ENCODE measurements at regions not wholly inside any gene's neighbourhood (a gene's known extent, or its start where the extent isn't known, plus 50 kb on each side); places are given as distances from the start of the nearest gene placed in this dataset.
"Not testable (repeated sequence)": the region's sequence is repeated elsewhere in the genome, so short reads cannot be mapped to it uniquely, and the experiment has no call there.

GRCh38 chr21:14825514-14825974 is 239.3 kb downstream of the NRIP1 start:
- no peak for DNase-seq

DNA sequence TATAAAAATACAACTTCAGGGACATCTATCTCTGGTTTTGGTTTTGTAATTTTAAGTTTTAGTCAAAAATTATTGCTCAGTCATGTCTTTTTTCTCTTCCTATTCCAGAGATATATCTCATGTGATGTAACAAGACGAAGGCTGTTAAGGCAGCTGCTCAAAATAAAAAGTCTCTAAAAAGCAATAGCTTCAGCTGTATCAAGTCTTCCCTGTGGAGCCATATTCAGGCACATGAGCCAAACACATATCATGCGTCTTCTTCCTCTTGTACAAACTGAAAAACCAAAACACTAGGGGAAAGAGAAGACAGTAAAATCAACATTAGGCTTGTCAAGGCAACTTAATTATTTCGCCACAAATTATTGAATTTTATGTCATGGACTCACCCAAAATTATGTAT is 240.7 kb downstream of the NRIP1 start:
- DNase-seq: no peak

GRCh38 chr21:14817311-14817710 is 247.5 kb downstream of the NRIP1 start:
- no peak for DNase-seq

GRCh38 chr21:14814991-14815390 is 249.8 kb downstream of the NRIP1 start:
- DNase-seq: no peak

DNA sequence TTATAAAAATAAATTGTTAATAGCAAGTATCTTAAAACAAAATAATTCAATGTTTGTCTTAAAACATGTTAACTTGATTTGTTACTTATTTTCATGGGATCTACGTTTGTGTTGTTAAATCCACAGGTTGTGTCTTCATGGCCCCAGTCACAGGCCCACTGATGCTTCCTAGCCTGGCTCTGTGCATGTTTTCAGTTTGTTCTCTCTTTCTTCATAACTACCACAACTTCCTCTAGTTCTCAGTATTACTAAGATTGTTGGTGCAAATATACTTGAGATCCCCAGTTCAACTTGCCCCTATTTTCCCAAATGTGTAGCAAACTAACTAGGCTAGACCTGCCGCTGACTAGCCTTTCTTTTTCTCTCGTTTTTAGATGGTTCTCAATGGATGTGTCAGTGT is 250.5 kb downstream of the NRIP1 start:
- DNase-seq: no peak

GRCh38 chr21:14804170-14804569 is 258.1 kb upstream of the SAMSN1 start:
- DNase-seq: not testable (repeated sequence)

- DNase-seq: no peak
Observed at GRCh38 chr21:14797543-14797942, 251.4 kb upstream of the SAMSN1 start.

DNA sequence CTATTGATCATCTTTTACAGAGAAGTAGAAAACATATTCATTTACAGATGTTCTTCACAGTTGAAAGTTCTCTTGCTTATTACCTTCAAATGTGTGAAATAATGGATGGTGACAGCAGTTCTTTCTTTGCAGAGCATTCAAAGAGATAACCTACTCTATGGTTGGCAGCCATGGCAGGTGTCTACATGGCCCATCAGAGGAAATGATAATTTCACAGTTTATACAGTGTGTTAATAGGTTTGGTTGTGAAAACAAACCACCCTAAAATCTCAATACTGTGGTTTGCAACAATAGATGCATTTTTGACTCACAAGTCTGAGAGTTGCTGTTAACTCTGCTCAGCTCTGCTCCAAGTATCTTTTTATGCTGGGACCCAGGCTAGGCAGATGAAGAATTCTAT is 241.2 kb upstream of the SAMSN1 start:
- DNase-seq: no peak

DNA sequence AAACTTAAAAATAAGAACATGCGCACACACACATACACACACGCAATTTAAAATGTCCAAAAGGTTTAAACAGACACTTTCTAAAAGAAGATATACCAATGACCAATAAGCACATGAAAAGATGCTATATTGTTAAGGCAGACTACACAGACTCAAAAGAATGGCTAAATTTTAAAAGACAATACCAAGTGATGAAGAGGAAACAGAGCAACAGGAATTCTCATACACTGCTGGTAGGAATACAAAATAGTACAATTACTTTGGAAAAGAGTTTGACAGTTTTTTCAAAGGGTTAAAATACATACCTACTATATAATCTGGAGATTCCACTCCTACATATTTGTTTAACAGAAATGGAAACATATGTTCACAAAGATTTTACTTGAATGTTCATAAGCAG is 239.6 kb upstream of the SAMSN1 start:
- no peak for DNase-seq

DNA sequence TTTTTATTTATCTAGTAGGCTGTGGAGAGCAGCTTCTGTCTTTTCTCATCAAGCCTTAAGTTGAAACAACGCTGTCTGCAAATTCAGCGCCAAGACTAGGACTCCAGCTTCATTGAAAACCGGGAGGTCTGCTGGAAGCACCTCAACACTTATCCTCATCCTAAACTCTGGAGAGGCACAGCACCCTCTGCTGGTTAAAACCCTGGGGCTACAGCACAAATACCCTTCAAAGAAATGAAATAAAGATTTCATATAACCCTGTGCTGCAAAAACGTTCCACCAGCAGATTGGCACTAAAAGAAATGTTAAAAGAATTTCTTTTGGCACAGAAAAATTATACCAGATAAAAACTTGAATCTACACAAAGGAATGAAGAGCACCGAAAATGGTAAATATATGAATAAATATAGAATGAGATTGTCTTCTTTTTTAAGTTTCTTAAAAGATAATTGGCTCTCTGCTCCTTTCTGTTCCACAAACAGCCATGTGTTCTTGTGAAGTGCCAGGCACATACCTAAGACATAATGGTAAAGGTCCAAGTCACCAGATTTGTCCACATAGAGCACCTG is 227.7 kb upstream of the SAMSN1 start:
- DNase-seq: no peak

- DNase-seq: no peak
Observed at GRCh38 chr21:14771593-14771992, 225.5 kb upstream of the SAMSN1 start.

DNA sequence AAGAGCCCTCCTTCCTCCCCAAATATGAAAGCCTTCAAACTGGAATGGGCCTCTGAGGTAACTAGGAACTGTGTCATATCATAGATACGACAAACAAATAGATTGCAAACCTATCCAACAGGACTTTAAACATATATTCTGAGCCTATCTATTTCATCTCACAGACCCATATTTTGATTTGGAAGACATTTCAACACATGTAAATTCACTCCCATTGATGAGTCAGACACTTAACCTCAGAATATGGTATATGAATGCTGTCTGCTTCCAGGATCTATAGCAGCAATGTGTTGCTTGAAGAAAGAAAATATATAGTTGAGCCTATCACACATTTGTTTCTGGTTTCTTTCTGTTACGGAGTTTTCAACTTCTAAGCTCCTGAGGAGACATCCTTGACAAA is 221.9 kb upstream of the SAMSN1 start:
- DNase-seq: no peak

- DNase-seq: no peak
Observed at GRCh38 chr21:14767192-14767852, 221.2 kb upstream of the SAMSN1 start.

- no peak for DNase-seq
Observed at GRCh38 chr21:14766241-14766640, 220.1 kb upstream of the SAMSN1 start.

DNA sequence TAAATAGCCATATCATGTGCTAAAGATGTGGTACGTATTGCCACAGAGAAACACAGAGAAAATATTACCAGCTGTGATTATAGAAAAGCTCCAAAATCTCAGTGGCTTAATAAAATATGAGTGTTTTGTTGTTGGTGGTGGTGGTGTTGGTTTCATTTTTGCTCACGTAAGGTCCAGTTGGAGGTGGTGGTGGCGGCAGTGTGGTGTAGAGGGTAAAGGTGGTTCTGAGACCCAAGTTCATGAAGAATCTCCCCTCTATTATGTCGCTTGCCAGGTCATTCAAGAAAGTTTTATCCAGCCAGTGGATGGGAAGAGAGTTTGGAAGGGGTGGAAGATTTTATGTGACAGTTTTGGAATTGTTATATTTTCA is 217.6 kb upstream of the SAMSN1 start:
- DNase-seq: no peak

DNA sequence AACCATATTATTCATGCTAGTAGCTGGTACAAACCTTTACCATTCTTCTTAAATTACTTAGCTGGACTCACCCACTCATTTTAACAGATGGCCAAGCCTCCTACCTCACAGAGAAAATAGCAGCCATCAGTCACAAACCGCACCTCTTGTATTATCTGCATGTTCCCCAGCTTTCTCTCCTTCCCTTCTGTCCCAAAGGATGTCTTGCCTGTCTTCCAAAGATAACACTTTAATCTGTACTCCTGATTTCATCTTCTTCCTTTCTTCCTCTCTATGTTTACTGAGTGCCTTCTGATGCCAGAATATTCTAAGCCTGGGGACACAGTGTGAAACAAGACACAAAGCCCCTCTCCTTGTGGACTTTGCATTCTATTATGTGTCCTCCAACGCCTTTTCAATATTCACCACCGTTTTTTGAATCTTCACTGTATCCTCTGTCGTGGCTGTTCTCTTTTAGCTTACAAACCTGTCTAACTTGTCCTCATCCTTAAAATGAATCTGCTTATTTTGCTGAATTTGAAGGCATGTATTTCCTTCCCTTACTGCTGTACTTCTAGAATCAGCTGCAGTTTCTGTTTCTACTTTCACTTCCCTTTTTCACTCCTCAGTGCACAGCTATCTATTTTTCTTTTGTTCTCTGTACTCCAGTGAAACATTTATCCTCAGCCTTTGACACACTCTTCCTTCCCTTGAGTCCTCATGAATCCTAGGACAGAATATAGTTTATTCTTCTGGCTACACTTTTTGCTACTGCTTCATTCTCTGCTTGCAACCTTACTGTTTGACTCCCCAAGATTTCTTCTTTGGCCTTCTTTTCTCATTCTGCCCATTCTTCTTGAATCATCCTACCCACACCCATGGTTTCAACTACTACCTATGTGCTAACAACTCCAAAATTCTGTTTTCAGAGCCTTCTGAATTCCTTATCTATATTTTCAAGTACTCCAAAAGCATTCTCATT is 216.9 kb upstream of the SAMSN1 start:
- DNase-seq: no peak

GRCh38 chr21:14762327-14762726 is 216.2 kb upstream of the SAMSN1 start:
- DNase-seq: no peak

DNA sequence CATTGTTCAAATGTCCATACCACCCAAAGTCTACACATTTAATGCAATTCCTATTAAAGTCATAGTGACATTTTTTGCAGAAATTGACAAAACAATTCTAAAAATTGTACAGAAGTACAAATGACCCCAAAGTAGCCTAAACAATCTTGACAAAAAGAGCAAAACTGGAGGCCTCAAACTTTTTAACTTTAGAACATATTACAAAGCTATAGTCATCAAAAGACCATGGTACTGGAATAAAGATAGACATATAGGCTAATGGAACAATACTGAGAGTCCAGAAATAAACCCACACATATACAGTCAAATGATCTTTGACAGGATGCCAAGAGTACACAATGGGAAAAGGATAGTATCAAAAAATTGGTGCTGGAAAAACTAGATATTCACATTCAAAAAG is 213.2 kb upstream of the SAMSN1 start:
- DNase-seq: no peak

DNA sequence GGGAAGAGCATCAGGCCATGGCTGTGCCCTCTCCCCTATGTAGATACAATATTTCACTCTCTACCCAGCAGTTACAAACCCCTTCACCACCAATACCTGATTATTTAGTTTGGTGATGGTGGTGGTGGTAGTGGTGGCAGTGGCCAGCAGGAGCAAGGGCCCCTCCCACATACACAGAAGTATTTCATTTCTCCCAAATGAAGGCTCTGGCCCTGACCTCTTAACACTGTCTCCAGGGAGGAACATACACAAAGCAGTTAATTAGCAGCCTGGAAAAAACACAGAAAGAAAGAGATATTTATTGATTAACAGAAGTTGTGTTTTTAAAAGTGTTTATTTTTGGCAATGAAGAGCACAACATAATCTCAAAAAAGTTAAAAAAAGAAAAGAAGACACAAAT is 212.7 kb upstream of the SAMSN1 start:
- DNase-seq: no peak

- DNase-seq: no peak
Observed at GRCh38 chr21:14757533-14758327, 211.6 kb upstream of the SAMSN1 start.

- DNase-seq: no peak
Observed at GRCh38 chr21:14755086-14755485, 209.0 kb upstream of the SAMSN1 start.

GRCh38 chr21:14754682-14755081 is 208.6 kb upstream of the SAMSN1 start:
- no peak for DNase-seq

DNA sequence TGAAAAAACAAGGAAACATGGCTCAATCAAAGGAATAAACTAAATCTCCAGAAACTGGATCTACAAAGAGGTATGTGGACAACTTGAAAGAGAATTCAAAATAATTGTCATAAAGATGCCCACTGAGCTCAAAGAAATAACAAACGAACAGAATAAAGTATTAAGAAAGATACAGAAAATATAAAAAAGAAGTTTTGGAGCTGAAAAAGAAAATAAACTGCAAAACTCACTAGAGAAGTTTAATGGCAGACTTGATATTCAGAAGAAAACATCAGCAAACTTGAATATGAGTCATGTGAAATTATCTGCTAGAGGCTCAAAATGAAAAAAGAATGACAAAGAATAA is 208.1 kb upstream of the SAMSN1 start:
- DNase-seq: no peak

Measured in HCEC 1CT (cell line).